ENCODE measurements at regions not wholly inside any gene's neighbourhood (a gene's known extent, or its start where the extent isn't known, plus 50 kb on each side); places are given as distances from the start of the nearest gene placed in this dataset.
"Not testable (repeated sequence)": the region's sequence is repeated elsewhere in the genome, so short reads cannot be mapped to it uniquely, and the experiment has no call there.

DNA sequence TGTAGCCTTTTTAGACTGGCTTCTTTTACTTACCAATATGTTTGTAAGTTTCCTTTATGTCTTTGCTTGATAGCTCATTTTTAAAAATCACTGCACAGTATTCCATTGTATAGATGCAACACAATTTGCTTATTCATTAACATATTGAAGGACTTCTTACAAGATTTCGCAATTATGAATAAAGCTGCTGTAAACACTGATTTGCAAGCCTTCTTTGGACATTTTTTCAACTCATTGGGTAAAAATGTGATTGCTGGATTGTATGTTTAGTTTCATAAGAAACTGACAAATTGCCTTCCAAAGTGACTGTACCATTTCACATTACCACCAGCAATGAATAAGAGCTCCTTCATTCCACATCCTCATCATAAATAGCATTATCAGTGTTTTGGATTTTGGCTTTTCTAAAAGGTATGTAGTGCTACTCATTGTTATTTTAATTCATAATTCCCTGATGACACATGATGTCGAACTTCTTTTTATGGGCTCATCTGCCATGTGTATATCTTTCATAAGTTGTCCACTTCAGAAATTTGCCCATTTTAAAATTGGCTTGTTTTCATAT, 80.7 kb downstream of the TFAP2B start:
- no peak for DNase-seq (ENCODE audit: low spot score, unreplicated experiment)
- H3K27ac Mint-ChIP-seq, result no peak overlapping the region
- TF ChIP-seq, protein P1, sequence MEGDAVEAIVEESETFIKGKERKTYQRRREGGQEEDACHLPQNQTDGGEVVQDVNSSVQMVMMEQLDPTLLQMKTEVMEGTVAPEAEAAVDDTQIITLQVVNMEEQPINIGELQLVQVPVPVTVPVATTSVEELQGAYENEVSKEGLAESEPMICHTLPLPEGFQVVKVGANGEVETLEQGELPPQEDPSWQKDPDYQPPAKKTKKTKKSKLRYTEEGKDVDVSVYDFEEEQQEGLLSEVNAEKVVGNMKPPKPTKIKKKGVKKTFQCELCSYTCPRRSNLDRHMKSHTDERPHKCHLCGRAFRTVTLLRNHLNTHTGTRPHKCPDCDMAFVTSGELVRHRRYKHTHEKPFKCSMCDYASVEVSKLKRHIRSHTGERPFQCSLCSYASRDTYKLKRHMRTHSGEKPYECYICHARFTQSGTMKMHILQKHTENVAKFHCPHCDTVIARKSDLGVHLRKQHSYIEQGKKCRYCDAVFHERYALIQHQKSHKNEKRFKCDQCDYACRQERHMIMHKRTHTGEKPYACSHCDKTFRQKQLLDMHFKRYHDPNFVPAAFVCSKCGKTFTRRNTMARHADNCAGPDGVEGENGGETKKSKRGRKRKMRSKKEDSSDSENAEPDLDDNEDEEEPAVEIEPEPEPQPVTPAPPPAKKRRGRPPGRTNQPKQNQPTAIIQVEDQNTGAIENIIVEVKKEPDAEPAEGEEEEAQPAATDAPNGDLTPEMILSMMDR (IDR thresholded peaks at IDR 0.05; ENCODE audit: unreplicated experiment), result no peak
- H3K27me3 Mint-ChIP-seq, result no peaks in the 10 kb centered on the region
- peaks cover 3% of the 10 kb centered on the region for H3K9me3 Mint-ChIP-seq (ENCODE audit: low read depth)
- no peak overlapping the region for H3K4me3 Mint-ChIP-seq (ENCODE audit: low read depth)
- H3K36me3 Mint-ChIP-seq (ENCODE audit: insufficient read depth), result peaks cover 2% of the 10 kb centered on the region
- no peaks in the 10 kb centered on the region for H3K4me1 Mint-ChIP-seq (ENCODE audit: low read depth)

DNA sequence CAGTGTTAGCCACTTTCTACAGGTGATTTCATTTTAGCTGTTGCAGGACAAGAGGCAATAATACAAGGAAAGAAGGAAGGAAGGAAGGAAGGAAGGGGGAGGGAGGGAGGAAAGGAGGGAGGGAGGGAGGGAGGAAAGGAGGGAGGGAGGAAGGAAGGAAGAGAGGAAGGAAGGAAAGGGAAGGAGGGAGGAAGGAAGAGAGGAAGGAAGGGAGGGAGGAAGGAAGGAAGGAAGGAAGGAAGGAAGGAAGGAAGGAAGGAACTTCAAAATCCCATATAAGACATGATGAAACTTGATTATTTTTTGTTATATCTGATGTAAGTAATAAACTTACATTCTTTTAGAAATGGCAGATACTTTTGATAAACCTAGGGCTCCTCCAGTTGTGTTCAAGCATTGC, 83.6 kb downstream of the TFAP2B start:
- H3K9me3 Mint-ChIP-seq (ENCODE audit: low read depth), result no peaks in the 10 kb centered on the region
- no peak for DNase-seq (ENCODE audit: low spot score, unreplicated experiment)
- H3K27ac Mint-ChIP-seq, result no peak overlapping the region
- no peak overlapping the region for H3K4me3 Mint-ChIP-seq (ENCODE audit: low read depth)
- H3K4me1 Mint-ChIP-seq (ENCODE audit: low read depth), result no peaks in the 10 kb centered on the region
- no peaks in the 10 kb centered on the region for H3K36me3 Mint-ChIP-seq (ENCODE audit: insufficient read depth)
- no peaks in the 10 kb centered on the region for H3K27me3 Mint-ChIP-seq
- TF ChIP-seq, protein P1 (IDR thresholded peaks at IDR 0.05; ENCODE audit: unreplicated experiment), result no peak

DNA sequence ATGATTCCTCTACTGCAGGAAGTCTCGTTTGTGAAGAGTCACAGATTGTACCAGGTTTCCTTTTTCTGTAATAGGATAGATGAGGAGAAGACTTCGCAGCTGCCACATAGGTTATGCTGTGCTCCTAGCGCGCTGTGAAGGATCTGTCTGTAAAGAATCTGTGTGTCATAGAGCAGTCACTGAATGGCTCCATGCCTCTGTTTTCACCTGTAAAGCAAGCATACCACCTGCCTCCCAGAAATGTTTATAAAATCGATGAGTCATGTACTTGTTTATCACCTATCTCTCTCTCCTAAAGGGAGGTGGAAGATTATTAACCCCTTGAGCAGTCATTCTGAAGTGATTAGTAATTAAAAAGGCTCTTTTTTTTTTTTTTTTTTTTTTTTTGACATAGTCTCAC, 86.6 kb downstream of the TFAP2B start:
- Mint-ChIP-seq H3K4me1 (ENCODE audit: low read depth) (no peaks in the 10 kb centered on the region), H3K4me3 (ENCODE audit: low read depth) (no peak overlapping the region), H3K36me3 (ENCODE audit: insufficient read depth) (no peaks in the 10 kb centered on the region), H3K27me3 (no peaks in the 10 kb centered on the region), H3K9me3 (ENCODE audit: low read depth) (no peaks in the 10 kb centered on the region), H3K27ac (no peak overlapping the region)
- no peak for DNase-seq (ENCODE audit: low spot score, unreplicated experiment)
- TF ChIP-seq, protein P1 (IDR thresholded peaks at IDR 0.05; ENCODE audit: unreplicated experiment), result no peak

DNA sequence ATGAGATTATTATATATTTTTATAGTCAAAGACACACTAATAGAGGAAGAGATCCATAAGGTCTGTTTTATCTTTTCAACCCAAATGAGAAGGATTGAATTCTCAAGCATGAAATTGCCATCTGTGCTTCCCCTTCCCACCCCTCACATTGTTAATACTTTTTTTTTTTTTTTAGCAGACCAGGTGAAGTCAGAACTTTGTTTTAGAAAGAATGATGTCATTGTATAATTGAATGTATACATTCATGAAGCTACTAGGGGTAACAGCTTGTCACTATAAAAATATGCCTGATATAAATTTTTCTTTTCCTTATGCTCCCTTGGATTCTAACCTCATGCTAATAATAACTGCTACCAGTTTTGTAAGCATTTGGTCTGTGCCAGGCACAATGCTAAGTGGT, 88.9 kb downstream of the TFAP2B start:
- no peaks in the 10 kb centered on the region for H3K27me3 Mint-ChIP-seq
- H3K9me3 Mint-ChIP-seq (ENCODE audit: low read depth), result no peaks in the 10 kb centered on the region
- TF ChIP-seq, protein P1 (IDR thresholded peaks at IDR 0.05; ENCODE audit: unreplicated experiment), result no peak
- no peaks in the 10 kb centered on the region for H3K36me3 Mint-ChIP-seq (ENCODE audit: insufficient read depth)
- no peak overlapping the region for H3K4me3 Mint-ChIP-seq (ENCODE audit: low read depth)
- DNase-seq (ENCODE audit: low spot score, unreplicated experiment), result no peak
- no peak overlapping the region for H3K27ac Mint-ChIP-seq
- H3K4me1 Mint-ChIP-seq (ENCODE audit: low read depth), result no peaks in the 10 kb centered on the region

DNA sequence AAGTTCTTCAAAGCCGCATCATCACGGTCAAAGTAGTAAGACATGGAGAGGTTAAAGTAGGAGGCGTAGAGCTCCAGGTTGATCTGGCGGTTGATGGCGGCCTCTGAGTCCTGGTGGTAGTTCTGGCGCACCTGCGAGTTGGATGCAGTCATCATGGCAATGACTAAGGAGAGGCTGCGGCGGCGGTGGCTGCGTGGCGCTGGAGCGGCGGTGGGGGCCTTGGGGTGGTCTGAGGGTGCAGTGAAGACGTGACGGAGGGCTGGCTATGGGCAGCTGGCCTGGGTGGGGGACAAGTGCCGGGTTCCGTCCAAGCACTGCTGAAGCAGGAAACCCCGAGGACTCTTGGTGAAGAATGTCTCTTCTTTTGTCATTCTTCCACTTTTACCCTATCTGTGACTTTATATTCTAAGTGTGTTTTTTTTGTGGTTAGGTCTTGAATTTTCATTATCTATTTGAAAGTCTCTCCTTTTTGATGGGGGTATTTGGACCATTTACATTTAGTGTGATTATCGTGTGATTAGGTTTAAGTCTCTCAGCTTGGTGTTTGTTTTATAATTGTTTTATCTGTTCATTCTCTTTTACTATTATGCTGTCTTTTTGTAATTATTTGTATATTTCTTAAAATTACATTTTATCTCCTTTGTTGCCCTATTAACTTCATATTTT, 94.6 kb downstream of the TFAP2B start:
- TF ChIP-seq, protein P1 (IDR thresholded peaks at IDR 0.05; ENCODE audit: unreplicated experiment), result no peak
- no peaks in the 10 kb centered on the region for H3K36me3 Mint-ChIP-seq (ENCODE audit: insufficient read depth)

DNA sequence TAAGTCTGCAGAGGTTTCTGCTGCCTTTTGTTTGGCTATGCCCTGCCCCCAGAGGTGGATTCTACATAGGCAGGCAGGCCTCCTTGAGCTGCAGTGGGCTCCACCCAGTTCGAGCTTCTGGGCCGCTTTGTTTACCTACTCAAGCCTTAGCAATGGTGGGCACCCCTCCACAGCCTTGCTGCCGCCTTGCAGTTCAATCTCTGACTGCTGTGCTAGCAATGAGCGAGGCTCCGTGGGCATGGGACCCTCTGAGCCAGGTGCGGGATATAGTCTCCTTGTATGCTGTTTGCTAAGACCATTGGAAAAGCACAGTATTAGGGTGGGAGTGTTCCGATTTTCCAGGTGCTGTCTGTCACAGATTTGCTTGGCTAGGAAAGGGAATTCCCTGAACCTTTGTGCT, 102.7 kb downstream of the TFAP2B start:
- Mint-ChIP-seq H3K4me1 (ENCODE audit: low read depth) (peaks cover 13% of the 10 kb centered on the region), H3K9me3 (ENCODE audit: low read depth) (peaks cover 10% of the 10 kb centered on the region)
- not testable (repeated sequence) for H3K27ac Mint-ChIP-seq; DNase-seq (ENCODE audit: low spot score, unreplicated experiment); H3K27me3 Mint-ChIP-seq; H3K4me3 Mint-ChIP-seq (ENCODE audit: low read depth); H3K36me3 Mint-ChIP-seq (ENCODE audit: insufficient read depth)

More for the DNA sequence above, 94.6 kb downstream of the TFAP2B start:
- Mint-ChIP-seq H3K4me1 (ENCODE audit: low read depth) (no peaks in the 10 kb centered on the region), H3K27ac (no peak overlapping the region), H3K9me3 (ENCODE audit: low read depth) (peaks cover 14% of the 10 kb centered on the region), H3K4me3 (ENCODE audit: low read depth) (no peak overlapping the region), H3K27me3 (no peaks in the 10 kb centered on the region)
- no peak for DNase-seq (ENCODE audit: low spot score, unreplicated experiment)
